DND-41 (cell line): ENCODE measurements at regions not wholly inside any gene's neighbourhood (a gene's known extent, or its start where the extent isn't known, plus 50 kb on each side); places are given as distances from the start of the nearest gene placed in this dataset.

ENCODE experiments used
- CTCF ChIP-seq: IDR thresholded peaks from 2 replicates; pipeline ENCODE4 v1.5.1; 2012; ENCODE audit warnings: borderline replicate concordance, low read length, moderate library complexity, mild to moderate bottlenecking; ENCODE audit not compliant: poor library complexity, severe bottlenecking; ENCODE audit errors: extremely low read depth
- EZH2 ChIP-seq: IDR thresholded peaks from 3 replicates; pipeline ENCODE4 v1.6.1; 2012; ENCODE audit warnings: borderline replicate concordance, low read depth, mild to moderate bottlenecking, moderate library complexity, low read length, inconsistent platforms; ENCODE audit not compliant: severe bottlenecking

DNA sequence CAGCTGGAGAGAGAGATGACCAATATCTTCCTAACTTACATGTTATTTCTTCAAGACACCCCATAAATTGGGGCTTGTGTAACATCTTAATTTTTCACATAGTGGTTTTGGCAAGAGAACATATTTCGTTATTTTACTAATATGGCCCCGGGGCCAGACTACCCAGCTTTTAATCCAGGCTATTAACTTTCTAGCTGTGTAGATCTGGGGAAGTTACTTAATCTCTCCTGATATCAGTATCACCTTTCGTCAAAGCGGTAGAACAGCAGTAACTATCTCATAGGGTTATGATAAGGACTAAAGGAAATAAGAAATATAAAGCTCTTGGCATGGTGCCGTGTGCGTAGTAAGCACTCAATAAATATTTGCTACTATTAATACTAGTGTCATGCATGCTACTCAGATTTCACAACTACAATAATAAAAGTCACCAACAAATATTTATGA is 71.6 kb upstream of the LYZL1 start:
- no peak for TF ChIP-seq CTCF
- no peak for TF ChIP-seq EZH2
